HEK293 (cell line): ENCODE measurements at regions not wholly inside any gene's neighbourhood (a gene's known extent, or its start where the extent isn't known, plus 50 kb on each side); places are given as distances from the start of the nearest gene placed in this dataset.

ENCODE experiments used
- CTCF ChIA-PET: fragments of 350-600 bp; formaldehyde crosslinking; extraction: SDS; loops from one replicate; lab custom pipeline; 2021; ENCODE audit warnings: antibody characterized with exemption; lab: Yijun Ruan, JAX
- POLR2A ChIA-PET: fragments of 300-600 bp; formaldehyde crosslinking; extraction: SDS; loops from one replicate; lab custom pipeline; 2020; ENCODE audit warnings: antibody characterized with exemption, inconsistent platforms; lab: Yijun Ruan, JAX
- H3K27ac ChIP-seq: fragments of 200-500 bp; sonication (Bioruptor generic); 2 replicates; pipeline ENCODE4 v1.5.1; 2014; ENCODE audit warnings: low read depth, low read length, control low read depth, inconsistent platforms; ENCODE audit errors: extremely low read depth
- H3K36me3 ChIP-seq, 2 experiments: fragments of 200-500 bp in 1 of 2; sonication (Bioruptor generic) in 1 of 2; 1 replicate in 1 of 2; 2 replicates in 1 of 2; pipeline ENCODE4 v1.5.1; 2014 to 2017; ENCODE audit warnings: inconsistent platforms in 2 of 2, low read length in 2 of 2; ENCODE audit not compliant: control insufficient read depth in 2 of 2, insufficient read depth in 1 of 2
- H3K4me1 ChIP-seq: fragments of 200-500 bp; sonication (Bioruptor generic); 2 replicates; pipeline ENCODE4 v1.5.1; 2014; ENCODE audit warnings: mild to moderate bottlenecking, low read length, inconsistent platforms; ENCODE audit not compliant: control insufficient read depth, insufficient read depth
- H3K4me3 ChIP-seq: 2 replicates; pipeline ENCODE4 v1.5.1; 2011; ENCODE audit warnings: low read depth, mild to moderate bottlenecking, control low read depth, low read length, moderate library complexity
- H3K9me3 ChIP-seq: fragments of 200-500 bp; sonication (Bioruptor generic); 2 replicates; pipeline ENCODE4 v1.5.1; 2014; ENCODE audit warnings: low read depth, low read length, inconsistent platforms; ENCODE audit not compliant: control insufficient read depth, insufficient read depth
- GFI1B ChIP-seq: fragments of 450-650 bp; formaldehyde crosslinking; IDR thresholded peaks from 2 replicates; pipeline ENCODE4 v1.5.1; 2016; ENCODE audit warnings: missing biosample characterization, missing genetic modification characterization
- ZFHX2 ChIP-seq: fragments of 450-650 bp; formaldehyde crosslinking; conservative IDR thresholded peaks from 2 replicates; pipeline ENCODE4 v1.5.1; 2016; ENCODE audit warnings: missing biosample characterization, missing genetic modification characterization
- ZNF112 ChIP-seq: fragments of 450-650 bp; formaldehyde crosslinking; IDR thresholded peaks from 2 replicates; pipeline ENCODE4 v1.5.0; 2017; ENCODE audit warnings: missing biosample characterization, missing genetic modification characterization
- ZNF157 ChIP-seq: fragments of 450-650 bp; formaldehyde crosslinking; IDR thresholded peaks from 2 replicates; pipeline ENCODE4 v1.5.1; 2016; ENCODE audit warnings: missing biosample characterization, missing genetic modification characterization
- ZNF211 ChIP-seq: fragments of 450-650 bp; formaldehyde crosslinking; IDR thresholded peaks from 2 replicates; pipeline ENCODE4 v1.5.1; 2016; ENCODE audit warnings: low read depth, missing biosample characterization, missing genetic modification characterization
- ZNF214 ChIP-seq: fragments of 450-650 bp; formaldehyde crosslinking; IDR thresholded peaks from 2 replicates; pipeline ENCODE4 v1.5.1; 2017; ENCODE audit warnings: missing biosample characterization, mild to moderate bottlenecking, missing genetic modification characterization, borderline replicate concordance
- ZNF23 ChIP-seq: fragments of 450-650 bp; formaldehyde crosslinking; IDR thresholded peaks from 2 replicates; pipeline ENCODE4 v1.5.1; 2016; ENCODE audit warnings: missing biosample characterization, missing genetic modification characterization, borderline replicate concordance
- ZNF266 ChIP-seq: fragments of 450-650 bp; formaldehyde crosslinking; IDR thresholded peaks from 2 replicates; pipeline ENCODE4 v1.5.1; 2016; ENCODE audit warnings: missing biosample characterization, missing genetic modification characterization, low read depth
- ZNF362 ChIP-seq: fragments of 450-650 bp; formaldehyde crosslinking; IDR thresholded peaks from 2 replicates; pipeline ENCODE4 v1.5.1; 2016; ENCODE audit warnings: missing biosample characterization, missing genetic modification characterization
- ZNF501 ChIP-seq: fragments of 450-650 bp; formaldehyde crosslinking; IDR thresholded peaks from 2 replicates; pipeline ENCODE4 v1.5.1; 2016; ENCODE audit warnings: missing biosample characterization, missing genetic modification characterization
- ZNF521 ChIP-seq: fragments of 450-650 bp; formaldehyde crosslinking; IDR thresholded peaks from 2 replicates; pipeline ENCODE4 v1.5.1; 2017; ENCODE audit warnings: missing biosample characterization, mild to moderate bottlenecking, missing genetic modification characterization
- ZNF548 ChIP-seq: fragments of 450-650 bp; formaldehyde crosslinking; IDR thresholded peaks from 2 replicates; pipeline ENCODE4 v1.5.1; 2016; ENCODE audit warnings: missing biosample characterization, missing genetic modification characterization
- ZNF560 ChIP-seq: fragments of 450-650 bp; formaldehyde crosslinking; IDR thresholded peaks from 2 replicates; pipeline ENCODE4 v1.5.1; 2017; ENCODE audit warnings: missing biosample characterization, missing genetic modification characterization, borderline replicate concordance
- ZNF623 ChIP-seq: fragments of 450-650 bp; formaldehyde crosslinking; IDR thresholded peaks from 2 replicates; pipeline ENCODE4 v1.5.1; 2016; ENCODE audit warnings: missing biosample characterization, missing genetic modification characterization
- ZNF654 ChIP-seq: fragments of 450-650 bp; formaldehyde crosslinking; IDR thresholded peaks from 2 replicates; pipeline ENCODE4 v1.5.1; 2016; ENCODE audit warnings: low read depth, missing biosample characterization, missing genetic modification characterization
- ZNF701 ChIP-seq: fragments of 450-650 bp; formaldehyde crosslinking; IDR thresholded peaks from 2 replicates; pipeline ENCODE4 v1.5.1; 2016; ENCODE audit warnings: missing biosample characterization, missing genetic modification characterization
- ZNF843 ChIP-seq: fragments of 450-650 bp; formaldehyde crosslinking; IDR thresholded peaks from 2 replicates; pipeline ENCODE4 v1.5.1; 2016; ENCODE audit warnings: missing biosample characterization, missing genetic modification characterization
- ZSCAN23 ChIP-seq: fragments of 450-650 bp; formaldehyde crosslinking; IDR thresholded peaks from 2 replicates; pipeline ENCODE4 v1.5.1; 2016; ENCODE audit warnings: missing biosample characterization, missing genetic modification characterization
- ZXDB ChIP-seq: fragments of 450-650 bp; formaldehyde crosslinking; IDR thresholded peaks from 2 replicates; pipeline ENCODE4 v1.5.1; 2016; ENCODE audit warnings: missing biosample characterization, missing genetic modification characterization
- TF ChIP-seq, protein P1 (sequence below): fragments of 450-650 bp; formaldehyde crosslinking; IDR thresholded peaks from 2 replicates; pipeline ENCODE4 v1.5.1; 2016; ENCODE audit warnings: missing biosample characterization, missing genetic modification characterization
- TF ChIP-seq, protein P2 (sequence below): fragments of 450-650 bp; formaldehyde crosslinking; IDR thresholded peaks from 2 replicates; pipeline ENCODE4 v1.5.1; 2016; ENCODE audit warnings: missing biosample characterization, missing genetic modification characterization

- H3K4me1 ChIP-seq: no peaks in the 10 kb centered on the region; the same call in 1 of the 2 replicates
- CTCF ChIA-PET: no interaction called here
- TF ChIP-seq ZNF843 (tag by site-specific recombination) (no peak), ZNF548 (tag by site-specific recombination) (no peak), ZNF623 (tag by site-specific recombination) (no peak), ZNF701 (tag by site-specific recombination) (no peak), ZNF266 (no peak), ZNF112 (tag by site-specific recombination) (no peak), ZNF23 (tag by site-specific recombination) (no peak), ZNF654 (tag by site-specific recombination) (no peak), GFI1B (tag by site-specific recombination) (no peak), ZSCAN23 (no peak), ZNF560 (tag by site-specific recombination) (no peak), ZXDB (tag by site-specific recombination) (no peak), ZNF521 (tag by site-specific recombination) (no peak), ZNF501 (tag by site-specific recombination) (no peak)
- TF ChIP-seq, all 188 proteins: peak for 0
- Histone ChIP-seq H3K9me3 (no peaks in the 10 kb centered on the region), H3K4me3 (no peak overlapping the region), H3K36me3 (no peaks in the 10 kb centered on the region), H3K27ac (no peak overlapping the region)
- POLR2A ChIA-PET: no interaction called here
Measured at GRCh38 chr1:119251751-119252150, 111.3 kb upstream of the WARS2 start.

- Histone ChIP-seq H3K9me3 (no peaks in the 10 kb centered on the region), H3K4me1 (no peaks in the 10 kb centered on the region; the same call in 1 of the 2 replicates), H3K36me3 (no peaks in the 10 kb centered on the region), H3K4me3 (no peak overlapping the region), H3K27ac (no peak overlapping the region)
- TF ChIP-seq ZNF211 (tag by site-specific recombination) (no peak), ZNF362 (tag by site-specific recombination) (no peak), ZNF214 (tag by site-specific recombination) (no peak), ZFHX2 (tag by site-specific recombination) (no peak), ZNF501 (tag by site-specific recombination) (no peak), ZNF157 (tag by site-specific recombination) (no peak)
- TF ChIP-seq, protein P1, sequence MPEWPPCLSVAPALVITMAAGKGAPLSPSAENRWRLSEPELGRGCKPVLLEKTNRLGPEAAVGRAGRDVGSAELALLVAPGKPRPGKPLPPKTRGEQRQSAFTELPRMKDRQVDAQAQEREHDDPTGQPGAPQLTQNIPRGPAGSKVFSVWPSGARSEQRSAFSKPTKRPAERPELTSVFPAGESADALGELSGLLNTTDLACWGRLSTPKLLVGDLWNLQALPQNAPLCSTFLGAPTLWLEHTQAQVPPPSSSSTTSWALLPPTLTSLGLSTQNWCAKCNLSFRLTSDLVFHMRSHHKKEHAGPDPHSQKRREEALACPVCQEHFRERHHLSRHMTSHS (tag by site-specific recombination): no peak
- TF ChIP-seq, protein P2, sequence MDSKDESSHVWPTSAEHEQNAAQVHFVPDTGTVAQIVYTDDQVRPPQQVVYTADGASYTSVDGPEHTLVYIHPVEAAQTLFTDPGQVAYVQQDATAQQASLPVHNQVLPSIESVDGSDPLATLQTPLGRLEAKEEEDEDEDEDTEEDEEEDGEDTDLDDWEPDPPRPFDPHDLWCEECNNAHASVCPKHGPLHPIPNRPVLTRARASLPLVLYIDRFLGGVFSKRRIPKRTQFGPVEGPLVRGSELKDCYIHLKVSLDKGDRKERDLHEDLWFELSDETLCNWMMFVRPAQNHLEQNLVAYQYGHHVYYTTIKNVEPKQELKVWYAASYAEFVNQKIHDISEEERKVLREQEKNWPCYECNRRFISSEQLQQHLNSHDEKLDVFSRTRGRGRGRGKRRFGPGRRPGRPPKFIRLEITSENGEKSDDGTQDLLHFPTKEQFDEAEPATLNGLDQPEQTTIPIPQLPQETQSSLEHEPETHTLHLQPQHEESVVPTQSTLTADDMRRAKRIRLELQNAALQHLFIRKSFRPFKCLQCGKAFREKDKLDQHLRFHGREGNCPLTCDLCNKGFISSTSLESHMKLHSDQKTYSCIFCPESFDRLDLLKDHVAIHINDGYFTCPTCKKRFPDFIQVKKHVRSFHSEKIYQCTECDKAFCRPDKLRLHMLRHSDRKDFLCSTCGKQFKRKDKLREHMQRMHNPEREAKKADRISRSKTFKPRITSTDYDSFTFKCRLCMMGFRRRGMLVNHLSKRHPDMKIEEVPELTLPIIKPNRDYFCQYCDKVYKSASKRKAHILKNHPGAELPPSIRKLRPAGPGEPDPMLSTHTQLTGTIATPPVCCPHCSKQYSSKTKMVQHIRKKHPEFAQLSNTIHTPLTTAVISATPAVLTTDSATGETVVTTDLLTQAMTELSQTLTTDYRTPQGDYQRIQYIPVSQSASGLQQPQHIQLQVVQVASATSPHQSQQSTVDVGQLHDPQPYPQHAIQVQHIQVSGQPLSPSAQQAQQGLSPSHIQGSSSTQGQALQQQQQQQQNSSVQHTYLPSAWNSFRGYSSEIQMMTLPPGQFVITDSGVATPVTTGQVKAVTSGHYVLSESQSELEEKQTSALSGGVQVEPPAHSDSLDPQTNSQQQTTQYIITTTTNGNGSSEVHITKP (tag by site-specific recombination): no peak
- POLR2A ChIA-PET: no interaction called here
- CTCF ChIA-PET: interaction anchor here (1.0 to 1.2 kb wide), 2 partner anchors 22 to 24 kb away, joined by 3 to 4 read pairs; no protein-coding TSS in a partner anchor
Measured at GRCh38 chr1:119253366-119253765, 112.9 kb upstream of the WARS2 start.
